EL (cell line): ENCODE measurements at regions not wholly inside any gene's neighbourhood (a gene's known extent, or its start where the extent isn't known, plus 50 kb on each side); places are given as distances from the start of the nearest gene placed in this dataset.

Experiments
- DNase-seq: peaks from one replicate; pipeline ENCODE4 v3.0.0-alpha.2; 2016

DNA sequence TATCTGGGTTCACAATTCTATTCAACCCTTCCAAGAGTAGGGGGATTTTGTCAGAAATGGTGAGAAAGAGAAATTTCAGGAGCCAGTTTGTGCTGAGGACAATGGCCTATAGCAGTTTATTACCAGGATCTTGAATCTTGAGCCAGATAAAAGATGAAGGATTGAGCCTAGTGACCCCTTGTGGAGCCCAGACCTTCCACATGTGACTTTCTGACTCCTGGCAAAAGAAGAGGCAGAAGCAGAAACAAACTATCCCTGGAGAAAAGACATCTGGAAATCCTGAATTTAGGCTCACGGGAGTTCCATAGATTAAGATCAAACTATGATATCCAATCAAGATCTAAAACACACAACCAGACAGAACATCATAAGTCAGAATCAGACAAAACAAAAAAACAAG lies 60.9 kb upstream of the CHRM2 start:
- DNase-seq = peak; percentile 1

DNA sequence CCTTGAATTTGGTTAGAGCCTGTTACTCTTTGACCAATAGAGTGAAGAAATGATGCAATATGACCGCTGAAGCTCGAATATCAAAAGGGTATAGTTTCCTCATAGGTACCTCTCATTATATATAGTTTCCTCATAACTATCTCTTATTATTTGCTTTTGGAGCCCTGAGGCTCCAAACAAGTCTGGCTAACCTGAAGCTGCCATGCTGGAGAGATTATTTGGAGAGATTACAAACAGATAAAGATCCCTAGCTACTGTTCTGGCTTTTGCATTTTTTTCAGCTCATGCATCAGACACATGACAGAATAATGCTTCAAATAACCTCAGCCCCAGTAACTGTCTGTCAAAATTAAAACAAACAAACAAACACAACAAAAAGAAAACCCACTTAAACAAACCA lies 65.4 kb upstream of the CHRM2 start:
- DNase-seq = no peak

DNA sequence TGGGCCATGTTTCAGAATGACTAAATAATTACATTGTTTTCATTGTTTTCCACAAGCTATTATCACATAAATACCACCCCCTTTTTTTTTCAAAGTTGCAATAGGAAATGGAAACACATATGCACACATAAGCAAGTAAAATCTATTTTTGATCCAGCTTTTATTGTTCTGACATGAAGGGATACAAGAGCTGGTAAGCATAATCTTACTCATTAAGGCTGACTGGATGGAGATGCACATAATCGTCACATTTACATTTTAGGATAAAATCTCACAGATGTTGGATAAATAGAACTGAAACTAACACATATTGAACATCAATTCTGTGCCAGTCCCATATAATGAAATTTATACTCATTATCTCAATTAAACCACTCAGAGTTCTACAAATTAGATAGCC lies 84.5 kb upstream of the CHRM2 start:
- DNase-seq = no peak

DNA sequence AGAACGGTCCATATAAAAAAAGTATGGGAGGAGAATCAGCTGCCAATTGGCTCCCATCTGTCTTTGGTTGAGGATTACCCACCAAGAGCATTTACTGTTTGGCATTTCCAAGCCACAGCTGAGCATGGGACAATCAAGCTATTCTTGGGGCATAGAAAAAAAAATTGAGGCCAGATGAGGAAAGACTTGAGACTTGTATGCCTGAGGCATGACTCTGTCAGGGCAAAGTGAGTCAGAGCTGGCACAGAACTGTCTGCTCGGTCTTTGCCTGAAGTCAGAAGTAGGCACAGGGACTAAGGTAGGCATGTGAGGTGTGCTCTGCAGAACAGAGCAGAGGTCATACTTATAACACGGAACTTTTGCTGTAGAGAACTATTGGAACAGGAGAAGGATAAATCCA lies 126.5 kb upstream of the CHRM2 start:
- DNase-seq = peak; percentile 42

DNA sequence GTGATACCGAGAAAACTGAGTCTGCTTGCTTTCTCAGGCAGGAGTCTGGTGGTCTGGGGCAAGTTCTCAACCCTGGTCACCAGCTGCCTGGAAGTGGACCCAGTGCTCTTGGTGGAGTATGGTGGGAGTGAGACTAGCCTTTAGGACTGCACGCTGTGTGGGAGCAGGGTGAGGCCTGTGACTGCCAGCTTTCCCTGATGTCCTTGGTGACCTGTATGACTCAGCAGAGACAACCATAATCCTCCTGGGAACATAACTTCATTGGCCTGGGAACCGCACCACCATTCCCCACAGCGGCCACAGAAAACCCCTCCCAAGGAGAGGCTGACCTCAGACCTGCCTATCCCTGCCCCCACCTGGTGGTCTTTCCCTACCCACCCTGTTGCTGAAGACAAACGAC lies 139.5 kb upstream of the CHRM2 start:
- DNase-seq = no peak

DNA sequence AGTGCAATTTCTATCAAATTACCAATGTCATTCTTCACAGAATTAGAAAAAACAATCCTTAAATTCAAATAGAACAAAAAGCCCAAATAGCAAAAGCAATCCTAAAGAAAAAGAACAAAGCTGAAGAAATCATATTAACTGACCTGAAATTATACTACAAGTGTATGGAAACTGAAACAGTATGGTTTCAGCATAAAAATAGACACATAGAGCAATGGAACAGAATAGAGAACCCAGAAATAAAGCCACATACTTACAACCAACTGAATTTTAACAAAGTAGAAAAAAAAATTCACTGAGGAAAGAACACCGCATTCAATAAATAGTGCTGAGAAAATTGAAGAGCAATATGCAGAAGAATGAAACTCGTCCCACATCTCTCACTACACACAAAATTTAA lies 142.0 kb upstream of the CHRM2 start:
- no peak for DNase-seq

DNA sequence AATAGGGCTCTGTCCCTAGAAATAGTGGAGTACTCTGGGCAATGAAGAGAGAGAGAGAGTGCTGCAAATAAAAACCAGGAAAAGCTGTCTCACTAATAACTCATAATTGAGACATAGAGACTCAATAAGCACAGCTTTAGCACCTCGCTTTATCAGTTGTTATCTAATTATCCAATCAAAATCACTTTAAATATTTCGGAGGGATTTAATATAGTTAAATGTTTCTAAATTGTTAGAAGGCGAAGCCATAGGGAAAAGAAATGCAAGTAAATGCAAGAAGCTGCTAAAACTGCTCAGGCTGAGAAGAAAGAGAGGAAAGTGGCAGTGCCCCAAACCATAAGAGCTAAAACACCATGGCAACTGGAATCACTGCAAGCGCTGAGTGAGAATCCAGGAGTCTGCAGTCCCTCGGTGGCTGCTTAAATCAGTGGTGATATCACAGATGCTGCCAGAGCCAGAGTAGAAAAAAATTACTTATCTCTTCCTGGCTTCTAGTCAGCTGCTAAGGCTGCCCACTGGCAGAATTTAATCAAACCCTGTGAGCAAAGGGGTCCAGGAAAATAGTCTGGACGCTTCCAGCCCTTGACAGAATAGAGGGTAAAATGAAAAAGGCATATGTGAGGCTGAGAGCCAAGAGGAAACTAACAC lies 150.4 kb upstream of the CHRM2 start:
- no peak for DNase-seq

DNA sequence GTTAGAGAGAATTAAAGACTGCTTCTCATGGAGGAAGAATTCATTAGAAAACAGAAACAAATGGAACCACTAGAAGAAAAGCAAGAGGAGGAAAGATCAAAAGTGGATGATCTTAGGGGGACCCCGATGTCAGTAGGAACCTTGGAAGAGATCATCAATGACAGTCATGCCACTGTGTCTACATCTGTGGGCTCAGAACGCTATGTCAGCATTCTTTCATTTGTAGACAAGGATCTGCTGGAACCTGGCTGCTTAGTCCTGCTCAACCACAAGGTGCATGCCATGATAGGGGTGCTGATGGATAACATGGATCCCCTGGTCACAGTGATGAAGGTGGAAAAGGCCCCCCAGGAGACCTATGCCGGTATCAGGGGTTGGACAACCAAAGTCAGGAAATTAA lies 154.4 kb upstream of the CHRM2 start:
- no peak for DNase-seq

DNA sequence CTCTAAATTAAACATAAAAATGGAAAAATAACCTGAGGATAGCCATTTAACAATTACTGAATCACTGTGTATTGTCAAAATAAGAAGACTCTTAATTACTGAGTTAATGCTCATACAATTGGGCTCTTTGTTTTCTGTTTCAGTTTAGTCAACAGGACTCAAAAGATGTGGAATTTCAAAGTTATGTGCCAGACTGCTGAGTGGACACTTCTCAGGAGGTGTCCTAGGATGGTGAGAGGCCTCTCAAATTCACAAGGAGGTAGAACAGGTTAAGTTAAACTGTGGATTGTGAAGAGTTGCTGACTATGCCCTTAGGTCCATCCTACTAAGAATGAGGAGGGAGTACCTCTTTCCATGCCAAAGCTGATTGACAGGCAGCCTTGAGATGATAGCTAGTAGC lies 157.7 kb upstream of the CHRM2 start:
- DNase-seq = no peak

DNA sequence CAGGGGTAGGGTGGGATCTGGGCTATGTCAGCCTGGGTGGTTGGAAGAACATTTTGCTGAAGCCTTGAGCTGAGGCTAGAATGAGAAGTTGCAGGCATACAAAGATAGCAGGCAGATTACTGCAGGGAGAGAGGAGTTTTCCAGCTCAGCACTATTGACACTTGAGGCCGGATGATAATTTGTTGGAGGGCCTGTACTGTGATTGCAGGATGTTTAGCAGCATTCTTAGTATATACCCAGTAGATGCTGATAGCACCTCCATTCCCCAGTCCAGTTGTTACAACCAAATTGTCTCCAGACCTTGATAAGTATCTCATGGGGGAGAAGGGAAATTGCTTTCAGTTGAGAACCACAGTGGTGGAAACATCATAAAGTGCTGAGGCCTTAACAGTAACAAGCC lies 158.6 kb upstream of the CHRM2 start:
- no peak for DNase-seq

DNA sequence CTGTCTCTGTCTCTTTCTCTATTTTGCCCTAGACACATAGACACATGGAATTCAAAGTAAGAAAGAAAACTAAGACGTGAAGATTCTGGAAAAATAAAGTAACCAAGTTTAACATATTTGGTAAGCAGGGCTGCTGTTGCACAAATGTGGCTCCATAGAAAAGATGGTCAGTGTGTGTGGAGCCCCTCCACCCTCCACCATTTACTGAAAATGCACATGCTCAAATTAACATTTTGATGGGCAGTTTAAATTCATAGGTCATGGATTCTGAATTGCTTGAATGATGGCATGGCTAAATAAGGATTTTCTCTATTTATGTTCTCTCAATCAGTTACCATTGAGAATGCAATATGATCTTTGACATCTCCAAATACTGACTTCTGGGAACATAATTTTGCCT lies 165.5 kb upstream of the CHRM2 start:
- no peak for DNase-seq

DNA sequence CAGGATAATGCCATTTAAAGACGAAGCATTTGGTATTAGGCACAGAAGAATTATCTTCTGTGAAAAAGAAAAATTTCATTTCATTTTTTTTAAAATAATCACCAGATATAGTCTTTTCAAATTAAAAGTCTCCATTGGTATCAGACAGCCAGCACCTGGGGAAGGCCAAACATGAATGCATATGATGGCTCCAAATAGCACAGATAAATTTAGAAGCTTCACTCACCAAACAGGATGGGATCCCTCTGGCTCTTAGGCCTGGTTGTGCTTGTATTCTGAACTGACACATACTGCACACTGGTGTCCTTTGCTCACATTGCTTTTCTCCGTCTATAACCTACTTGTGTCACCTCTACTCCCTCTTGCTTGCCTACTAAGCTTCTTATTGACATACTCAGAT lies 169.5 kb upstream of the CHRM2 start:
- no peak for DNase-seq

DNA sequence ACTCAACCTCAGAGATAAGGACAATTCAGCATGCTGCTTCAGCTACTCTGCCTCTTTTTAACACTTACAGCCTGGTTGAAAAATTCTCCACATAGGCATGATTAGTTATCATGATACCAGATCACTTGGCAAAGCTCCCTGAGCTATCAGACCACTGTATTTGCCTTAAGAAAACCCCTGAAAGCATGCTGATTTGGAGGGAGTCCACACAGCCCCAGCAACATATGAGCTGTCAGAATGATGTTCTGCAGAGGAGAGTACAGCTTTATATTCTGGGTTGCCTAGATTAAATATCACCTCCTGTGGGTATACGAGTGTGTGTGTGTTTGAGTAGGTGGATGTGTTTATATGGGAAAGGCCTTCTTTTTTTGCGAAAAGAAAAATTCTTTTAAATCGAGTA lies 170.2 kb upstream of the CHRM2 start:
- DNase-seq = no peak

DNA sequence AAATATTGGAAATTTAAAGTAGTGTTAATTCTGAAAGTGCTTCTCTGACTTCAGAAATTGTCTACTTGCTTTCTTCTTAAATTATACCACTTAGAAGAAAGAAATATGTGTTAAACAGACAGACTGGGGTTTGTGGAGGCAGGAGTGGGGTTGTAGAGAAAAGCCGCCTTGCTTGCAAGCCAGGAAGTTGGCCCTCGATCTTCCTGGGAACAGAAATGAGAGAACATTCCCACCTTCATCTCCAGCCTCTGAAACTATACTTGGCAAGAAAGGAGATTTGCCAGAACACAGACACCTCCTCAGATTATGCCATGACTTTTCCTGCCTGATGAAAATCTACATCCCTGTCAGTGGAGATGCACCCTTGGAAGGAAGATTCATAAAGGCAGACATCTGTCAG lies 171.2 kb upstream of the CHRM2 start:
- DNase-seq = no peak

DNA sequence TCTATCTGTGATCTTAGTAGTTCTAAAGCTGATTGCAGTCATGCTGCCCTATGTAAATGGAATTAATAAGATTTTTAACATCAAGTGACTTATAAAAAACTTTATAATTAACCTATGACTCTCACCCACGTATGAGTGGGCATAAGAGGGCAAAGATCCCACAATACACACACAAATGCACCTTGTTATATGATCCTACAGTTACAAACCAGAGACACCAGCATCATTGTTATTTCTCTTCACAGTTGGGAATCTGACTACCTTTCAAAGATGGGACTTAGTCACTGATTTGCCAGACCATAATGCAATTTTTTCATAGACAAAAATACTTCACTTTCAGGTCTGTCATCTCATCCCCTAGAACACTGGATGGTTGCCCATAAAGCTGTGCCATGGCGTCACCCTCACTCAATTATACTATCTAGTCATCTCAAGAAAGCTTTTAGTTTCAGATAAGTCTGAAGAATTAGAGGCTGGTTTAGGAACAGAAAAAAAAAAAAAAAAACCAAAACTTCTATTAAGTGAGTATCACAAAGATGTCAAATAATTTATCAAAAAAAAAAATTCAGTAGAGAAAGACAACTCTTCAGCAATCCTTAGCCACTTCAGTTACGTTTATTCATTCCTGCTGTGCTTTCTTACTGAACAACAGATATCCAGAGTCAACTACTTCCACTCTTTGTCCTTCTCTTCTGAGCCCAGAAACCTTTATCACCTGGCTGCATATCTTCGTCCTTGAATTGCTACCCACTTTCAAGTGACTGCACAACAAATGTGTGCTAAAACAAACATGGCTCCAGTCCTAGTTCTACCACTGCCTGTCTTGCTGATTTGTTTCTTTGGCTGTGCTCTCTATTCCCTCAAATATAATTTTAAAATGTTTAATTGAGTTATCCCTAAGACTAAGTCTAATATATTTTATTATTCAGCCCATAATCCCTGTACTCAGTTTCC lies 175.0 kb upstream of the CHRM2 start:
- no peak for DNase-seq

DNA sequence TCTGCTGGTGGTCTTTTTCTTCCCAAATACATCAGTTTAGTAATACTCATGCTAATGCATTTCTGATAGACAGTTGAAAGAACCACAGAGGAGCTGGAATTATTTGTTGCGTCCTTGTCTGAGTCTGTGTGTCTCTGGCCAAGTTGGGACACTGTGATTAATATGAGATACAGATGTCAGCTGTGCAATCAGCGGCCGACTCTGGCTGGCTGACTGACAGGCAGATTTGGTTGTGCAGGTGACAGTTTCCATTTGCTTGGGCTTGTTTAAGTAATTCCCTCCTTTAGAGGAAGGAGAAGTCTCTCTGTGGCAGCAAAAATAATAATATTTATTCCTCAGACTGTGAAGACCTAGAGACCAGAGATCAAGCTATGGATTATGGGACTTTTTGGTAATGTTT lies 176.2 kb upstream of the CHRM2 start:
- DNase-seq = no peak

DNA sequence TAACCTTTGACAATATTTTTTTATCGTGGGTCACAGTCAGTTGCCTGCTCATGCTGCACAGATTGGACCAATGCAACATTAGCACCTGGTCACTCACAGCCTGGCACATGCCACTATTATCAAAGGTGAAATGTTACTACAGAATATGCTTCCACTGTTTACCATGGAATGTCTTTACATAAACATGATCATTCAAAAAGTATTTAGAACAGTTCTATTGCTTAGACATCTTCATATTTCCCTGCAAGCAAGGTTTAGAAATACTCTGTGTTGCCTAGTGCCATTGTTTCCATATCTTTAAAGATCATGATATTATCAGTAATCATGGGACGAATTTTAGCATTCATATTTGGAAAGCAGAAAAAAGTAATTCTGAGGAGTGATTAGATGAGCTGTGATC lies 179.9 kb upstream of the CHRM2 start:
- DNase-seq = no peak

DNA sequence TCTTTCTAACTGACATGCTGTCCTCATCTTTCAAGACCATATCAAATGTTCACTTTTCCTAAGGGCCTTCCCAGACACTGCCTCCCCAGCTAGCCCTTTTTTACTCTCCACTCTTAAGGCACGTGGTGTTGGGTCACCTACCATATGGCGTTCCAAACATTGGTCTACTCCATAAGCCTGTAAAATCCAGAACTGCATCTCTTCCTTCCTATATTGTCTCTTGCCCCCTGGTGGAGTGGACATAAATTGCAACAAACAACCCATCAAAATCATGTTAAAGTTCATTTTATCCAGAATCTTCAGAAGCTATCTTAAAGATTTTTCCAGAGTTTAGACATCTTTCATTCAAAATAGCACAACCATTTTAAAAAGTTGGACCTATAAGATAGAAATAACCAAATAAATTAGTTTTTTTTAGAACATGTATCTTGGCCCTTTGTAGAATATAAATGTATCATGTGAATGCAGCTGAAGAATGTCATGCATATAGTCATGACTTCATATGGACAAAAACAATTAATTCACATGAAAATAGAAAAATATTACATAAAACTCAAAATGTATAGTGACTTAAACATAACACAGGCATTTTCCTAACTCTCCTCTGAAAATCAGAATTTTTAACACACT lies 180.6 kb upstream of the CHRM2 start:
- peak; percentile 37 for DNase-seq

DNA sequence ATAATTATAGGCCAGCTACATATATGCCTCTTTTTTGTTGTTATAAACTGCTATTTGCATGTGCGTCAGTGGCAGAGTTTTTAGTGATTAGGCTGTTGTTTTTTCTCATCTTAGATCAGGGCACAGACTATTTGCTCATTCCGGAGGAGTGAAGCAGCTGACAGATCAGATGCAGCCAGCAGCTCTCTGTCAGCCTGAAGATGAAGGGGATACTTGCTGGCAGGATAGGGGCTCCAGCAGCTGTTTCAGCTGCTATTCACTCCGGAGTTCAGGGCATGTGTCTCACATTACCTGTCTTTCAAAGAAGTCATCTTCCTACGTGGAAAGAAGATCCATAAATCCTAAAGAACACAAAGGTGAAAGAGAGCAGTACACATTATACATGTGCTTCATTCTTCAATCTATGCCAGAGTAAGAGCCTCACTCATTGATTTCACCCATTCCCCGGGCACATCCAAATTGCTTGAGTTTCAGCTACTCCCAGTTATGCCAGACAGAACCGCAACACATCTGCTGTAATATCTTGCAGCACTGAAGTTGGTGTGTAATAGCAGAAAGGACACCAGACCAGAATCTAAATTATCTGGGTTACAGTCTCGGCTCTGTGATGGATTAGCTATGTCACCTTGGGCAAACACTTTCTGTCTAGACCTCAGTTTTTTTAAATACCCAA lies 182.8 kb upstream of the CHRM2 start:
- DNase-seq = no peak

DNA sequence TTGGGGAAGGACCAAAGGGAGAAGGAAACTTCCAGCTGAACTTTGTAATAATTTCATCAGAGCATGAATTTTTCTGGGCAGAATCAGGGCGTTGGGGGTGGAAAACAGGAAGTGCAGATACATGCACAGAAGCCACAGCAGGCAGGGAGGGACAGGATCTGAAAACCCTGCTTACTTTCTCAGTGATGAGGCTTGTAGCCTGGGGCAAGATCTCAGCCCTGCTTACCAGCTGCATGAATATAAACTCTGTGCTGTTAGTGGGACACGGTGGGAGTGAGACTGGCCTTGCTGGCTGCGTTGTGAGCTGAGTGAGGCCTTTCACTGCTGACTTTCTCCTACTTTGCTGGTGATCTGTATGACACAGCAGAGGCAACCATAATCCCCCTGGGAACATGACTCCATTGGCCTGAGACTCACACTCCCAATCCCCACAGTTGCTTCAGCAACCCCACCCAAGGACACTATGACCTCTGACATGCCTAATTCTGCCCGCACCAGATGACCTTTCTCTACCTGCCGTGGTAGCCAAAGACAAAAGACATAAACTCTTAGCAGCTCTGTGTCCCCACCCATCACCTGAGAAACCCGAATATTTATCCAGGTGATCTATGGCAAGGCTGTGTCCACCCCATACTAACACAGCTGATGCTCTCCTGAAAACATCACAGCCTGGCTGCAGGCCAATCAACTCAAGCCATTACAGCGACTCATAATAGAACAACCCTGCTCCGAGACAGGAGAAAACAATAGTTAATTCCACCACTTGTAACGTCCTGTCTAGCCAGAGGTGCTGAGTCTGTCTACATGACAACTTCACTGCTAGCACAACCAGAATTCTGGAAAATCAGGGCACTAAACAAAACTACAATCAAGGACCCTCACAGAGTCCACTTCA lies 190.7 kb upstream of the CHRM2 start:
- DNase-seq = peak; percentile 92

DNA sequence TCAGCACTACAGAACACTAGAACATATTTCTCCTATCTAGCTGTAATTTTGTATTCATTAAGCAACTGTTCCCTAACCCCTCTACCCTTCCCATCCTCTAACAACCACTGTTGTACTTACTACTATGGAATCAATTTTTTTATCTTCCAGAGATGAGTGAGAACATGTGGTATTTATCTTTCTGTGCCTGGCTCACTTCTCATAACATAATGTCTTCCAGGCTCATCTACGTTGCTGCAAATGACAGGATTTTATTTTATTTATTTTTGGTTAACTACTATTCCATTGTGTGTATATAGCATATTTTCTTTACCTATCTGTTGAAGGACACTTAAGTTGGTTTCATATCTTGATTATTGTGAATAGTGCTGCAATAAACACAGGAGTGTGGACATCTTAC lies 200.9 kb upstream of the CHRM2 start:
- no peak for DNase-seq

DNA sequence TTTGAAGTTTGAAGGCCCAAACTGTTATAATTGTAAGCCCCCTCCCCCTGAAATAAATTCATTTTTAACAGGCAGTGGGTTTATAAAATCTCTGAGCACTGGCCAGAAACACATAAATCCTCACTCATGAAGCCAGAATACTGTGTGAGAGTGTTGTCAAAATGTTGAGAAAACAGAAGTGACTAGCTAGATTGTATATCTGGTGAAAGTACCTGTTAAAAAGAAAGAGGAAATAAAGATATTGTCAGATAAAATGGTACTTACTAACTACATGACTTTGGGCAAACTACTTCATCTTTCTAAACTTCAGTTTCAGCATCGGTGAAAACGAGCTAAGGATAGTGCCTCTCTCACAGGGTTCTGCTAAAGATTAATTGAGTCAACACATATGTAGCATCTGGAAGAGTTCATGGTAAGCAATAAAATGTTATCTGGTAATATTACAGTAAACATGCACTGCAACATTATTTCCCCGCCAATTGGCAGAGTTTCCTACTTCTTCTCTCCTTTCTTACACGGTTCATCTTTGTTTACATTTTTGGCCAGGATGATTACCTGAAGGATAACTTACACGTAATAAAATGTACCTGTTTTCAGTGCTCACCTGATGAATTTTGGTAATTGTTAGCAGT lies 202.5 kb upstream of the CHRM2 start:
- no peak for DNase-seq
